Liver (tissue), 8 donors: ENCODE measurements at regions not wholly inside any gene's neighbourhood (a gene's known extent, or its start where the extent isn't known, plus 50 kb on each side); places are given as distances from the start of the nearest gene placed in this dataset.

Experiments used
- DNase-seq: peaks from one replicate; pipeline ENCODE4 v3.0.0-alpha.2; 2017; ENCODE audit warnings: low spot score
- H3K27ac ChIP-seq, 2 donors: one replicate each; pipeline ENCODE4 v1.7.0; 2013; ENCODE audit warnings: inconsistent platforms in 2 of 2, low read length in 2 of 2, control low read depth in 1 of 2, low read depth in 1 of 2, mild to moderate bottlenecking in 1 of 2
- H3K27me3 ChIP-seq, 4 donors: one replicate each; pipeline versions ENCODE4 v1.6.1 to v1.7.0; 2013; ENCODE audit warnings: low read length in 3 of 4, inconsistent platforms in 1 of 4, mild to moderate bottlenecking in 1 of 4, moderate library complexity in 1 of 4; ENCODE audit not compliant: control insufficient read depth in 4 of 4, insufficient read depth in 4 of 4
- H3K36me3 ChIP-seq, 4 donors: one replicate each; pipeline versions ENCODE4 v1.6.1 to v1.7.0; 2013; ENCODE audit warnings: low read length in 3 of 4, mild to moderate bottlenecking in 3 of 4, low read depth in 1 of 4, moderate library complexity in 1 of 4; ENCODE audit not compliant: control insufficient read depth in 4 of 4, insufficient read depth in 3 of 4
- H3K4me1 ChIP-seq, 4 donors: one replicate each; pipeline versions ENCODE4 v1.6.1 to v1.7.0; 2013; ENCODE audit warnings: low read length in 3 of 4, mild to moderate bottlenecking in 3 of 4, moderate library complexity in 1 of 4; ENCODE audit not compliant: control insufficient read depth in 4 of 4, insufficient read depth in 4 of 4
- H3K4me3 ChIP-seq, 3 donors: one replicate each; pipeline versions ENCODE4 v1.6.1 to v1.7.0; 2013; ENCODE audit warnings: low read length in 3 of 3, control low read depth in 1 of 3, low read depth in 1 of 3, mild to moderate bottlenecking in 1 of 3
- H3K9ac ChIP-seq, 2 donors: one replicate each; pipeline ENCODE4 v1.7.0; 2013; ENCODE audit warnings: low read length in 2 of 2, mild to moderate bottlenecking in 2 of 2, moderate library complexity in 2 of 2, control low read depth in 1 of 2, low read depth in 1 of 2
- H3K9me3 ChIP-seq, 4 donors: one replicate each; pipeline versions ENCODE4 v1.6.1 to v1.7.0; 2013; ENCODE audit warnings: low read length in 3 of 4; ENCODE audit not compliant: control insufficient read depth in 4 of 4
- ATF3 ChIP-seq: IDR thresholded peaks from 2 replicates; pipeline ENCODE4 v1.6.1; 2016; ENCODE audit warnings: antibody characterized with exemption
- EGR1 ChIP-seq, 2 donors: IDR thresholded peaks; 2 replicates each; pipeline ENCODE4 v1.6.1; 2016 to 2018; ENCODE audit warnings: antibody characterized with exemption in 2 of 2, low read depth in 2 of 2
- FOXA1 ChIP-seq: IDR thresholded peaks from 2 replicates; pipeline ENCODE4 v1.6.1; 2016; ENCODE audit warnings: antibody characterized with exemption
- GABPA ChIP-seq, 2 donors: IDR thresholded peaks in 1 of 2; conservative IDR thresholded peaks in 1 of 2; 2 replicates each; pipeline ENCODE4 v1.6.1; 2016; ENCODE audit warnings: antibody characterized with exemption in 2 of 2, mild to moderate bottlenecking in 1 of 2, moderate library complexity in 1 of 2
- HNF4G ChIP-seq: IDR thresholded peaks from 2 replicates; pipeline ENCODE4 v1.6.1; 2016; ENCODE audit warnings: antibody characterized with exemption
- NR2F2 ChIP-seq: IDR thresholded peaks from 2 replicates; pipeline ENCODE4 v1.6.1; 2016; ENCODE audit warnings: antibody characterized with exemption
- RAD21 ChIP-seq, 2 donors: IDR thresholded peaks; 2 replicates each; pipeline ENCODE4 v1.6.1; 2016; ENCODE audit warnings: antibody characterized with exemption in 2 of 2, mild to moderate bottlenecking in 2 of 2
- RXRA ChIP-seq, 2 donors: IDR thresholded peaks; 2 replicates each; pipeline ENCODE4 v1.6.1; 2017 to 2018; ENCODE audit warnings: antibody characterized with exemption in 2 of 2, mild to moderate bottlenecking in 1 of 2
- SP1 ChIP-seq: IDR thresholded peaks from 2 replicates; pipeline ENCODE4 v1.6.1; 2018; ENCODE audit warnings: antibody characterized with exemption, mild to moderate bottlenecking
- TAF1 ChIP-seq: conservative IDR thresholded peaks from 2 replicates; pipeline ENCODE4 v1.6.1; 2016; ENCODE audit warnings: antibody characterized with exemption, mild to moderate bottlenecking
- YY1 ChIP-seq: IDR thresholded peaks from 2 replicates; pipeline ENCODE4 v1.6.1; 2016; ENCODE audit warnings: antibody characterized with exemption, mild to moderate bottlenecking
- WGBS: extraction: QIAGEN DNeasy Blood & Tissue Kit; methylation state at CpG from one replicate; pipeline ENCODE4 v1.1.7; 2013; 5-methylcytosine and 5-hydroxymethylcytosine counted together
- TF ChIP-seq, protein P1 (sequence below): fragments of 150-350 bp; IDR thresholded peaks from 2 replicates; pipeline ENCODE4 v1.5.1; 2017; ENCODE audit warnings: improper control_type of control experiment, low read depth, low read length; ENCODE audit not compliant: missing input control
- donor health status: healthy.
- donor health status: healthy.
- donor health status: healthy.
- donor health status: healthy.
- donor health status: healthy.

DNA sequence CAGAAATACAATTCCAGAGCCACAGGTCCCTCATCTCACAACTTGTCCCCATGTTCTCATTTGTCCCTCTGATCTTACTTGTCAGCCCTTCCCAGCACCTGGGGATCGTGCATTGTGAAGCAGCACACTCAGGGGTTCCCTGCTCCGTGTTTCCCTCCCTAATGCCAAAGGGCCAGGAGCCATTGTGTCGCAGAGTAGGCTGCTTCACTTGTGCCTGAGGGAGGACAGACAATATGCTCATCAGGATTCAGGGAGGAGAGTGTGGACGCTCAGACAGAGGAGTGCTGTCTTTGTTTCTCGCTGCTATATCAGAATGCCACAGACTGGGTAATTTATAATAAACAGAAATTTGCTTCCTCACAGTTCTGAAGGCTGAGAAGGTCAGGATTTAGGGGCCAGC lies 315.3 kb downstream of the TRIML1 start (continued):
- TF ChIP-seq RAD21 (IDR thresholded peaks at IDR 0.05) (no peak), NR2F2 (no peak), EGR1 (IDR thresholded peaks at IDR 0.05; ENCODE audit: low read depth in 2 of 2) (no peak), TAF1 (no peak), ATF3 (no peak)

DNA sequence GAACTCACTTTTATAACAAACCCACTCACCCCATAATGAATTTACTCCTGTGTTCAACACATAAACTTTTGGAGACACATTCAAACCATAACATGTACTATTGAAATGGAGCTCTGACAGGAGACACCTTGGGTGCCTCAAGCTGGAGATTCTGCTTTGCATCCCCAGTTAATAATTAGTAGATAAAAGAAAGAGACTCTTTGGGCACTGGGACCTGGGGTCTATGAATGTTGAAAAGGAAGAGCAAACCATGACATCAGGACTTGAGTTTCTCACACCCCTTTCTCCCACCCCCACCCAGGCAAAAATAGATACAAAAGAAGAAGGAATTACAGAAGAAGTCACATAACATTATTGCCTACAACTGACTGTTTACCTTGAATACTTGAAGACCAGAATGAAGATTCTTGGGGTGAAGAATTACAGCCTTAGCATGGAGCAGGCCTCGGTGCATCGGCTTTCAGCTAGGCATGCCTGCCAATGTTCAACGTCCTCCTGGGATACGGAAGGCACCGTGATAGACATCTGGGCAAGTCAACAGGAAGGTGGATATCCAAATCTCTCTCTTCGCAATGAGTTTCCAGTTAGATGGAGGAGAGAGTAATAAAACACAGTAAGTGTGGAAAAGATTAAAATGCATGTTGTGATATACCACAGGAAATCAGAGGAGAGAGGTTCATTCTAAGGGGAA lies 316.0 kb downstream of the TRIML1 start:
- WGBS: 66% methylated on average over 6 of the region's 6 CpGs
- no peak for DNase-seq
- Histone ChIP-seq H3K4me3 (no peak overlapping the region), H3K27me3 (no peaks in the 10 kb centered on the region), H3K27ac (no peak overlapping the region), H3K4me1 (no peaks in the 10 kb centered on the region), H3K36me3 (no peaks in the 10 kb centered on the region), H3K9ac (no peak overlapping the region), H3K9me3 (peaks cover 0 to 2% (median 0%) of the 10 kb centered on the region in 4 donors)
- no peak for TF ChIP-seq HNF4G
- TF ChIP-seq FOXA1: no peak
- no peak for TF ChIP-seq SP1
- TF ChIP-seq GABPA (IDR thresholded peaks at IDR 0.05 in 1 of 2, conservative IDR thresholded peaks at IDR 0.05 in 1 of 2): no peak

DNA sequence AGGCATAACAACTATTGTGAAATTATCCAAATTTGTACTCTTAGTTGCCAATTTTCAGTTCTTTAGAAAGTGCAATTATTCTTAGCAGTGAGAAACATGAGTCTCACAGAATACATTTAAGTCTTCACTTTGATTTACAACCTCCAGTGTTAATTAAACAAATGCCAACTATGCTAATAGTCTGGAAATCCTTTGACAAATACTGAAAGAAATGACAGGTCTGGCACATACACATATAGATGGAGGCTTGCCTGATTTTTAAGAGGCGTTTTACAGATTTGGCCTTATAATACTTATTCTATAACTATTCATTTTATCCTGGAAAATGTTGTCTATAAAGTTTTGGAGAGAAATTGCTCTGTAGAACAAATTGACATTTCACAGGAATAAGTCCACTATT lies 320.1 kb downstream of the TRIML1 start:
- TF ChIP-seq RXRA (IDR thresholded peaks at IDR 0.05): no peak
- TF ChIP-seq, protein P1, sequence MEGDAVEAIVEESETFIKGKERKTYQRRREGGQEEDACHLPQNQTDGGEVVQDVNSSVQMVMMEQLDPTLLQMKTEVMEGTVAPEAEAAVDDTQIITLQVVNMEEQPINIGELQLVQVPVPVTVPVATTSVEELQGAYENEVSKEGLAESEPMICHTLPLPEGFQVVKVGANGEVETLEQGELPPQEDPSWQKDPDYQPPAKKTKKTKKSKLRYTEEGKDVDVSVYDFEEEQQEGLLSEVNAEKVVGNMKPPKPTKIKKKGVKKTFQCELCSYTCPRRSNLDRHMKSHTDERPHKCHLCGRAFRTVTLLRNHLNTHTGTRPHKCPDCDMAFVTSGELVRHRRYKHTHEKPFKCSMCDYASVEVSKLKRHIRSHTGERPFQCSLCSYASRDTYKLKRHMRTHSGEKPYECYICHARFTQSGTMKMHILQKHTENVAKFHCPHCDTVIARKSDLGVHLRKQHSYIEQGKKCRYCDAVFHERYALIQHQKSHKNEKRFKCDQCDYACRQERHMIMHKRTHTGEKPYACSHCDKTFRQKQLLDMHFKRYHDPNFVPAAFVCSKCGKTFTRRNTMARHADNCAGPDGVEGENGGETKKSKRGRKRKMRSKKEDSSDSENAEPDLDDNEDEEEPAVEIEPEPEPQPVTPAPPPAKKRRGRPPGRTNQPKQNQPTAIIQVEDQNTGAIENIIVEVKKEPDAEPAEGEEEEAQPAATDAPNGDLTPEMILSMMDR: no peak
- TF ChIP-seq YY1: no peak
- no peak for DNase-seq
- H3K36me3 ChIP-seq: no peaks in the 10 kb centered on the region
- no peak overlapping the region for H3K4me3 ChIP-seq
- no peaks in the 10 kb centered on the region for H3K4me1 ChIP-seq
- H3K9ac ChIP-seq: no peak overlapping the region
- H3K27me3 ChIP-seq: no peaks in the 10 kb centered on the region
- WGBS: 64% methylated on average over 1 of the region's 1 CpG
- peaks cover 0 to 2% (median under 1%) of the 10 kb centered on the region in 4 donors for H3K9me3 ChIP-seq
- no peak overlapping the region for H3K27ac ChIP-seq

DNA sequence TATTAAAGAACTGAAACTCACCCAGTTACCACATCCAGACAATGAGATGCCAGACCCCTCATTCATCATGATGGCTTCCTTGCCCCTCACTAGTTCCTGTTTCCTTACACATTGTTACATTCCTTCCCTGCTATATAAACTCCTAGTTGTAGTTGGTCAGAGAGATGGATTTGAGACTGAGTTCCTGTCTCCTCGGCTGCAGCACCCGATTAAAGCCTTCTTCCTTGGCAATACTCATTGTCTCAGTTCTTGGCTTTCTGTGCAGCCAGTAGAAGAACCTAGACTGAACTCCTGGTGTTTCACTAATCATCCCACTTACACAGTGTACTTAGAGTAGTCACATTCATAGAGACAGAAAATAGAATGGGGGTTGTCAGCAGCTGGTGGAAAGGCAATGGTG lies 324.7 kb downstream of the TRIML1 start:
- H3K4me3 ChIP-seq: no peak overlapping the region
- TF ChIP-seq EGR1 (IDR thresholded peaks at IDR 0.05; ENCODE audit: low read depth in 2 of 2) (no peak), YY1 (no peak)
- H3K36me3 ChIP-seq: no peaks in the 10 kb centered on the region
- H3K4me1 ChIP-seq: no peaks in the 10 kb centered on the region
- DNase-seq: no peak
- no peak overlapping the region for H3K9ac ChIP-seq
- no peaks in the 10 kb centered on the region for H3K27me3 ChIP-seq
- peaks cover 0 to 2% (median 0%) of the 10 kb centered on the region in 4 donors for H3K9me3 ChIP-seq
- H3K27ac ChIP-seq: no peak overlapping the region
- 20% methylated on average over 2 of the region's 2 CpGs for WGBS
